CD4-positive, alpha-beta T cell (primary cell): ENCODE measurements at regions not wholly inside any gene's neighbourhood (a gene's known extent, or its start where the extent isn't known, plus 50 kb on each side); places are given as distances from the start of the nearest gene placed in this dataset.

Experiments
- ATAC-seq: fragments of 200-7000 bp; cut with Tn5 transposase; one replicate; pipeline ENCODE4 v1.10.0; 2022; ENCODE audit warnings: mild to moderate bottlenecking; ENCODE audit not compliant: poor library complexity
- CTCF ChIA-PET: fragments of 350-600 bp; sonication (Branson Sonifier 250); formaldehyde crosslinking; loops from one replicate; lab custom pipeline; 2021; ENCODE audit warnings: antibody characterized with exemption, inconsistent platforms; lab: Charles Lee
- POLR2A ChIA-PET: fragments of 350-600 bp; sonication (Branson Sonifier 250); formaldehyde crosslinking; loops from one replicate; lab custom pipeline; 2021; ENCODE audit warnings: antibody characterized with exemption, inconsistent platforms; lab: Charles Lee
- DNase-seq, 14 experiments: peaks; one replicate each; pipeline ENCODE4 v3.0.0-alpha.2; 2013 to 2020; ENCODE audit warnings: mixed read lengths in 2 of 14
- H3K27ac ChIP-seq, 2 donors: one replicate each; pipeline versions ENCODE4 v1.5.1 to v1.7.0; 2013; ENCODE audit warnings: low read length in 2 of 2, low read depth in 1 of 2, mild to moderate bottlenecking in 1 of 2
- H3K27me3 ChIP-seq, 2 experiments: 1 replicate in 1 of 2; 2 replicates in 1 of 2; pipeline versions ENCODE4 v1.6.1 to v1.7.0; 2013; ENCODE audit warnings: low read length in 2 of 2, control low read depth in 1 of 2, mild to moderate bottlenecking in 1 of 2, moderate library complexity in 1 of 2; ENCODE audit not compliant: insufficient read depth in 2 of 2, control insufficient read depth in 1 of 2
- H3K36me3 ChIP-seq: one replicate; pipeline ENCODE4 v1.6.1; 2013; ENCODE audit warnings: low read length, control low read depth; ENCODE audit not compliant: insufficient read depth
- H3K4me1 ChIP-seq: one replicate; pipeline ENCODE4 v1.6.1; 2013; ENCODE audit warnings: low read length, control low read depth; ENCODE audit not compliant: insufficient read depth
- H3K4me3 ChIP-seq: one replicate; pipeline ENCODE4 v1.5.1; 2013; ENCODE audit warnings: mild to moderate bottlenecking, low read length, moderate library complexity
- H3K9me3 ChIP-seq, 2 experiments: 1 replicate in 1 of 2; 2 replicates in 1 of 2; pipeline versions ENCODE4 v1.6.1 to v1.7.0; 2013; ENCODE audit warnings: low read length in 2 of 2, mild to moderate bottlenecking in 2 of 2, control low read depth in 1 of 2, moderate library complexity in 1 of 2; ENCODE audit not compliant: control insufficient read depth in 1 of 2, insufficient read depth in 1 of 2
- H3K27ac Mint-ChIP-seq: one replicate; pipeline ENCODE4 v1.8.0; 2020; ENCODE audit warnings: mixed read lengths
- H3K27me3 Mint-ChIP-seq: one replicate; pipeline ENCODE4 v1.8.0; 2021; ENCODE audit warnings: mixed read lengths
- H3K36me3 Mint-ChIP-seq: one replicate; pipeline ENCODE4 v1.8.0; 2021; ENCODE audit warnings: low read depth, mixed read lengths
- H3K4me1 Mint-ChIP-seq: one replicate; pipeline ENCODE4 v1.8.0; 2021; ENCODE audit warnings: low read depth, mixed read lengths
- H3K4me3 Mint-ChIP-seq: one replicate; pipeline ENCODE4 v1.8.0; 2020; ENCODE audit warnings: mild to moderate bottlenecking, mixed read lengths
- H3K9me3 Mint-ChIP-seq: one replicate; pipeline ENCODE4 v1.8.0; 2020; ENCODE audit warnings: mixed read lengths
- intact Hi-C, 2 experiments: fragments of 100-400 bp; cut with DNase I in 1 of 2; cut with micrococcal nuclease in 1 of 2; formaldehyde crosslinking; loops; one replicate each; pipeline versions ENCODE4 v1.15.1 to v1.9.0; 2023 to 2025; cut with DNase I, micrococcal nuclease
- TF ChIP-seq, protein P1 (sequence below): fragments of 200-600 bp; IDR thresholded peaks from one replicate; pipeline ENCODE4 v1.8.0; 2022; ENCODE audit warnings: antibody characterized with exemption, mild to moderate bottlenecking

DNA sequence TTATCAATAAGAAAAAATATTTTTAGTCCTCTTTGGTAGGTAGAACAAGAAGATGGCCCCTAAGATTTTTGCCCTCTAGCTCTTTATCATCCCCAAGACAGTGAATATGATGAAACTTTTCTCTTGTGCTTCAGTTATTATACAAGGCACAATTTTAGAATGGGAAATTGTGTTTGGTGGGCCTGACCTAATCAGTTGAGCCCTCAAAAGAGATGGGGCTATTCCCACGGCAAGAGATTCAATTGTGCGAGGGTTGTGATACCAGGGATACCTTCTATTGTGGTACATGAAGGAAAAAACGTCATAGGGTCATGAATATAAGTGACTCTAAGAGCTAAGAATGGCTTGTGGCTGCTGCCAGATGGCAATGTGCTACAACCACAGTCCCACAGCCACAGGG is 94.0 kb upstream of the COX7C start:
- TF ChIP-seq, protein P1, sequence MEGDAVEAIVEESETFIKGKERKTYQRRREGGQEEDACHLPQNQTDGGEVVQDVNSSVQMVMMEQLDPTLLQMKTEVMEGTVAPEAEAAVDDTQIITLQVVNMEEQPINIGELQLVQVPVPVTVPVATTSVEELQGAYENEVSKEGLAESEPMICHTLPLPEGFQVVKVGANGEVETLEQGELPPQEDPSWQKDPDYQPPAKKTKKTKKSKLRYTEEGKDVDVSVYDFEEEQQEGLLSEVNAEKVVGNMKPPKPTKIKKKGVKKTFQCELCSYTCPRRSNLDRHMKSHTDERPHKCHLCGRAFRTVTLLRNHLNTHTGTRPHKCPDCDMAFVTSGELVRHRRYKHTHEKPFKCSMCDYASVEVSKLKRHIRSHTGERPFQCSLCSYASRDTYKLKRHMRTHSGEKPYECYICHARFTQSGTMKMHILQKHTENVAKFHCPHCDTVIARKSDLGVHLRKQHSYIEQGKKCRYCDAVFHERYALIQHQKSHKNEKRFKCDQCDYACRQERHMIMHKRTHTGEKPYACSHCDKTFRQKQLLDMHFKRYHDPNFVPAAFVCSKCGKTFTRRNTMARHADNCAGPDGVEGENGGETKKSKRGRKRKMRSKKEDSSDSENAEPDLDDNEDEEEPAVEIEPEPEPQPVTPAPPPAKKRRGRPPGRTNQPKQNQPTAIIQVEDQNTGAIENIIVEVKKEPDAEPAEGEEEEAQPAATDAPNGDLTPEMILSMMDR: no peak
- ChIA-PET POLR2A (no interaction called here), CTCF (no interaction called here)
- Histone ChIP-seq H3K36me3 (no peaks in the 10 kb centered on the region), H3K4me3 (no peak overlapping the region), H3K9me3 (no peaks in the 10 kb centered on the region), H3K27ac (no peak overlapping the region), H3K27me3 (no peaks in the 10 kb centered on the region), H3K4me1 (no peaks in the 10 kb centered on the region)
- no peaks in the 10 kb centered on the region for H3K27me3 Mint-ChIP-seq
- ATAC-seq: no peak
- no peaks in the 10 kb centered on the region for H3K4me1 Mint-ChIP-seq
- H3K36me3 Mint-ChIP-seq: no peaks in the 10 kb centered on the region
- peaks cover 2% of the 10 kb centered on the region for H3K9me3 Mint-ChIP-seq
- intact Hi-C loops: no loop called here
- H3K27ac Mint-ChIP-seq: no peak overlapping the region
- no peak for DNase-seq
- H3K4me3 Mint-ChIP-seq: no peak overlapping the region

DNA sequence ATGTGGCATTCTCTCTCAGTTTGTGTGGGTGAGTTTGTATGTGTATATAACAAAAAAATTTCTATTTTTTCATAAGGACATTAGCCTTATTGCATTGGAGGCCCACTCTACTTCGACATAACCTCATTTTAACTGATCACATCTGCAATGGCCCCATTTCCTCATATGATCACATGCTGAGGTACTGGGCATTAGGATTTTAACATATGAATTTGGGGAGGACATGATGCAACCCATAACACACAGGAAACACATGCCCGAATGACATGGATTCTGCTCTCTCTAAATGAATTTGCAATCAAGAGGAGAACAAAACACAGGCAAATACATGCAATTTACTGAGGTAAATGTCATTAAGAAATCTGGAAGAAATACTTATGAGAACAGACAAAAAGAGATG is 92.1 kb upstream of the COX7C start:
- Histone ChIP-seq H3K27ac (no peak overlapping the region), H3K4me1 (no peaks in the 10 kb centered on the region), H3K27me3 (no peaks in the 10 kb centered on the region), H3K9me3 (no peaks in the 10 kb centered on the region), H3K4me3 (no peak overlapping the region), H3K36me3 (no peaks in the 10 kb centered on the region)
- TF ChIP-seq, protein P1: no peak
- intact Hi-C loops: no loop called here
- Mint-ChIP-seq H3K27ac (no peak overlapping the region), H3K27me3 (no peaks in the 10 kb centered on the region), H3K36me3 (no peaks in the 10 kb centered on the region), H3K4me3 (no peak overlapping the region), H3K9me3 (peaks cover 2% of the 10 kb centered on the region), H3K4me1 (no peaks in the 10 kb centered on the region)
- DNase-seq: no peak
- ChIA-PET POLR2A (no interaction called here), CTCF (no interaction called here)
- no peak for ATAC-seq

DNA sequence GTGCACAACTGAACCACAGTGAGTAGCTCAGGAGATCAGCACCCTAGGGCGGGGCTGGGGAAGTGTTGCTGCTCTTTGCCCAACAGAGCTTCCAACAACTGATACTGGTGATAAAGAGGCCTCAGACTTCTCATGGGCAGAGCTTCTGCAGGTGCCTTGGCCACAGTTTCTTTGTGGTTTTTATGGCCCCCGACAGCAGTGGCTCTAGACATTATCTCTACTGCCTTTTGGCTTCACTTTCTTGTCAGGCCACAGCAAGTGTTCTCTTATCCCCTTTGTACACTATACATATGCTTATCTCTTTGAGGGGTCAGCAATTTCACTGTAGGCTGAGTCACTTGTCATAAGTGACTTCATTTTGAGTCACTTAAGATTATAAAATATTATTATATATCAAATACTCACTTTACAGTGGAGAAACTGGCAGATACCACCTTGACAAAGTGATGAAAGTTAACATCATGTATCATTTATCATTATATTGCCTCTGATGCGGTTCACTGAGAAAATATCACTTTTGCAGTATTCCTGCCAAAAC is 90.9 kb upstream of the COX7C start:
- no peak overlapping the region for H3K27ac Mint-ChIP-seq
- CTCF ChIA-PET: no interaction called here
- no peaks in the 10 kb centered on the region for H3K4me1 Mint-ChIP-seq

More for the DNA sequence above, 90.9 kb upstream of the COX7C start:
- DNase-seq (no peak), ATAC-seq (no peak)
- Histone ChIP-seq H3K4me1 (no peaks in the 10 kb centered on the region), H3K27ac (no peak overlapping the region), H3K9me3 (no peaks in the 10 kb centered on the region), H3K4me3 (no peak overlapping the region), H3K36me3 (no peaks in the 10 kb centered on the region), H3K27me3 (no peaks in the 10 kb centered on the region)
- no peaks in the 10 kb centered on the region for H3K36me3 Mint-ChIP-seq
- H3K27me3 Mint-ChIP-seq: no peaks in the 10 kb centered on the region
- POLR2A ChIA-PET: no interaction called here
- no peak overlapping the region for H3K4me3 Mint-ChIP-seq
- peaks cover 2% of the 10 kb centered on the region for H3K9me3 Mint-ChIP-seq
- intact Hi-C loops: no loop called here
- TF ChIP-seq, protein P1: no peak
